GM12874 (cell line): ENCODE measurements at regions not wholly inside any gene's neighbourhood (a gene's known extent, or its start where the extent isn't known, plus 50 kb on each side); places are given as distances from the start of the nearest gene placed in this dataset.

Experiments used
- TF ChIP-seq, protein P1 (sequence below): IDR thresholded peaks from 2 replicates; pipeline ENCODE4 v1.5.1; 2011; ENCODE audit warnings: low read depth, mild to moderate bottlenecking, control low read depth, low read length, moderate library complexity; ENCODE audit not compliant: insufficient read depth

DNA sequence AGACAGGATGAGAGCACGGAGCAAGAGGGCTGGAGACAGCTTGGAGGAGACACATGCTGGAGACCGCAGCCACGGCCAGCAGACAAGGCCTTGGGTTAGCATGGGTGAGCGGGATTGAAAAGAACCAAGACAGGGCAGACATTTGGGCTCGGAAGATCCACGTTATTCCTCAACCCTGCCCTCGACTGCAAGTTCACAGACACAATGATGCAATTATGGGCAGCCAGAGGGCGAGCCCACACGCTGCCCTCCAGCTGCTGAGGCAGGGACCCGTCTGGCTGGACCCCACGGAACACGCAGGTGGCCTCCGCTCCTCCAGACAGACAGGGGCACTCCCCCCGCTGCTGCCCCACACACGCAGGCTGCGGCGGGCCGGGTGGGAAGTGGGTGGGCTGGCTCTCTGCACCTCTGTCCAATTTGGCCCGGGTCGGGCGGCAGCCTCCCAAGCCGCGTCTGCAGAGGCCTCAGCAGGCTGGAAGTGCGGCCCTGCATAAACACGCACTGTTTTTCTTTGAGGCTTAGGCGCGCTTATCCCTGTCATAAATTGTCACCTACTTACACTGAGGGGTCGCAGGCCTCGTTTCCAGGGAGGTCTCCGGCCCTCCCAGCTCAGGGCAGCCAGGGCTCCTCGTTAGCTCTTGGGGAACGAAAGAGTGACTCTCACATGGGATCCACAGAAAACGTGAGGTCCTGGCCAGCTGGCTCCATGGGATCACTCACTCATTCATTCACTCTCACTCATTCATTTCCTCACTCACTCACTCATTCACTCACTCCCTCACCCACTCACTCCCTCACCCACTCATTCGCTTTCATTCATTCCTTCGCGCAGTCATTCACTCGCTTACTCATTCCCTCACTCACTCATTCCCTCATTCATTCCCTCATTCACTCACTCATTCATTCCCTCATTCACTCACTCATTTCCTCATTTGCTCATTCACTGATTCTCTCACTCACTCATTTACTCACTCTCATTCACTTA is 303.9 kb downstream of the C16orf95 start:
- TF ChIP-seq, protein P1, sequence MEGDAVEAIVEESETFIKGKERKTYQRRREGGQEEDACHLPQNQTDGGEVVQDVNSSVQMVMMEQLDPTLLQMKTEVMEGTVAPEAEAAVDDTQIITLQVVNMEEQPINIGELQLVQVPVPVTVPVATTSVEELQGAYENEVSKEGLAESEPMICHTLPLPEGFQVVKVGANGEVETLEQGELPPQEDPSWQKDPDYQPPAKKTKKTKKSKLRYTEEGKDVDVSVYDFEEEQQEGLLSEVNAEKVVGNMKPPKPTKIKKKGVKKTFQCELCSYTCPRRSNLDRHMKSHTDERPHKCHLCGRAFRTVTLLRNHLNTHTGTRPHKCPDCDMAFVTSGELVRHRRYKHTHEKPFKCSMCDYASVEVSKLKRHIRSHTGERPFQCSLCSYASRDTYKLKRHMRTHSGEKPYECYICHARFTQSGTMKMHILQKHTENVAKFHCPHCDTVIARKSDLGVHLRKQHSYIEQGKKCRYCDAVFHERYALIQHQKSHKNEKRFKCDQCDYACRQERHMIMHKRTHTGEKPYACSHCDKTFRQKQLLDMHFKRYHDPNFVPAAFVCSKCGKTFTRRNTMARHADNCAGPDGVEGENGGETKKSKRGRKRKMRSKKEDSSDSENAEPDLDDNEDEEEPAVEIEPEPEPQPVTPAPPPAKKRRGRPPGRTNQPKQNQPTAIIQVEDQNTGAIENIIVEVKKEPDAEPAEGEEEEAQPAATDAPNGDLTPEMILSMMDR = no peak

DNA sequence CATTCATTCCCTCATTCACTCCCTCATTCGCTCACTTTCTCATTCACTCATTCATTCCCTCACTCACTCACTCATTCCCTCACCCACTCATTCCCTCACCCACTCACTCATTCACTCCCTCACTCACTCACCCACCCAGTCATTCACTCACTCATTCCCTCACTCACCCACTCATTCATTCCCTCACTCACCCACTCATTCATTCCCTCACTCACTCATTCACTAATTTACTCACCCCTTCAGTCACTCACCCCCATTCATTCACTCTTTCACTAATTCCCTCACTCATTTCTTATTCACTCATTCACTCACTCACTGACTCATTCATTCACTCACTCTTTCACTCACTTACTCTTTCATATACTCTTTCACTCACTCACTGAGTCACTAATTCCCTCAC is 303.1 kb downstream of the C16orf95 start:
- TF ChIP-seq, protein P1 = no peak

DNA sequence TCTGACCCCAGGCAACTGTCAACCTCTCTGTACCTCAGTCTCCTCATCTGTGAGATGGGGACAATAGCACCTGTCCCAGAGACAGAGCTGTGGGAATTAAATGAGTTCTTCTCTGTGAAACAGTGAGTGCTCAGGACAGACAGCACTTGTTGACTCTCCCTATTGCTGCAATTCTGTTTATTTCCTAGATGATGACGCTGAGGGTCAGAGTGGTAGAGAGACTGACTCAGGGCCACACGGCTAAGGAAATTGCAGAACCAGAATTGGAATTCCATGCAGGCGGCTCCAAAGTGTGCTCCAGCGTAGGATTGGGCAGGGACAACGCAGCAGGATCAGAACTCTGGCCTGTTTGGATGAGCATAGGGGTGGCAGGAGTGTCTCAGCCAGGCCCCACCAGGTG is 302.2 kb downstream of the C16orf95 start:
- TF ChIP-seq, protein P1 = no peak

DNA sequence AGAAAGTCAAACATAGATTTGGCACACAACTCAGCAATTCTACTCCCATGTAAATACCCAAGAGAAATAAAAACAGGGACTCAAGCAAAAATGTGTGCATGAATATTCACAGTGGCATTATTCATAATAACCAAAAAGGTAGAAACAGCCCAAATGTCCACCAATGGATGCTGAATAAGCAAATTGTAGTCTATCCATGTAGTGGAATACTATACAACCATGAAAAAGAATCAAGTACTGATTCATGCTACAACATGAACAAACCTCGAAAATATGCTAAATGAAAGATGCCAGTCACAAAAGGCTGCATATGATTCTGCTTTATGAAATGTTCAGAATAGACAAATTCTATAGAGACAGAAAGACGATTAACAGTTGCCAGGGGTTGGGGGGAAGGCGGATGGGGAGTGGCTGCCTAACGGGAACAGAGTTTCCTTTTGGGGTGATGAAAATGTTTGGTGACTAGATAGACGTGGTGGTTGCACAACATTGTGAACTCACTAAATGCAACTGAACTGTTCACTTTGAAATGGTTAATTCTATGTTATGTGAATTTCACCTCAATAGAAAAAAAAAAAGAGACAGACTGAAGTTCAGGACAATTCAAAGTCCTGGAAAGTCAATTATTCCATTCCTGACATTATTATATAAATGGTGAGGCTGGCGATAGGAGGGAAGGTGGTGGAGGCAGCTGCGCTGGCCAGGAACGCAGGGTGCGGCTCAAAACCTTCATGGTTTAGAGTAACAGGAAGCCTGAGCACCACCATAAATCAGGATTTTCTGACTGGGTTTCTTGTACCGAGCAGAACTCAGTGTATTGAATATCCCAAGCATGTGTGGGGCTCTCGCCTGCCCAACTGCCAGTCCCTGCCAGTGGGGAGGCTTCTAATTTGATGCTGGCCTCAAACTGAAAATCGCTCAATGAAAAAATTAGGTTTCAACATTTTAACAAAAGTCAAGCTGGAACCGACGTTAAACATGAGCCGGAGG is 300.9 kb downstream of the C16orf95 start:
- TF ChIP-seq, protein P1 = no peak

DNA sequence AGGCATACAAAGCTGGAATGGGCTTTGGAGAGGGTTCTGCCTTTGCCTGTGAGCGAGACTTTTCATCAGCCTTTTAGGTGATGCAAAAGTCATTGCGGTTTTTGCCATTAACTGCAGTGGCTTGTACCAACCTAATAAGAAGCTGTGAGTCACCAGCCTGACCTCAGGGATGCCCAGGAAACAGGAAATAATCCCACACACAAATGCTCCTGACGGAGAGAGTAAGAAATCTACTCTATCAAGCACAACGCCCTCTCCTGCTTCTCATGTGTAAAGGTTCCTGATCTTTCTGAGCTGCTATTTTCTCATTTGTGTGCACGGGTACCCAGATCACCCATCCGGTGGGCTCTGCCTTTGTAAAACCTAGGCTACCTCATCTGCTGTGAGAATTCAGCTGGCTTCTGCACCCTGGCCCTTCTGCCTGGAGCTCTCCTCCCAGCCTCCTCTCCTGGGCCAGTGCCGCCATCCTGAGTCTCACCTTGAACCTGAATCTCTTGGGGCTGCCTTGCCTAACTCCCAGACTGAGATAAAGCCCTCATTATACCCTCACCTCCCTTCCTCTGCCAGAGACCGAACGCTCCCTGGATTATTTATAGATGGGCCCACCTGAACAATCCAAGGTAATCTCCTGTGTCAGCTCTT is 299.7 kb downstream of the C16orf95 start:
- TF ChIP-seq, protein P1 = no peak

DNA sequence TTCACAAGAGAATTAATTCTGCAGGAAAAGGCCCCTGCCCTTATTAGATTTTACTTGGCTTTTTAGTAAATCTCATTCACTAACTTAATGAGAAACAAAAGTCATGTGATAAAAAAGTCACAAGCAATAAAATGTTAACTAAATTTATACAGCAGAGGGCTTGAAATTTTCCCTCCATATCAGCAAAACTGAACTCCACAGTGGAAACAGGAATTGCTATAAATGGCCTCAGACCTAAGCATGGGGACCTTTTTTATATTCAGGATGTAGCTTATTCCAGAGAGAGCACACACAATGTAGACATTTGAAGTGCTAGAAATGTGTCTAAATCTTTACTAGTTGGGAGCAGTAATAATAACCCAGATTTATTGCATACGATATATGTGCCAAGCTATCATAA is 291.5 kb downstream of the C16orf95 start:
- TF ChIP-seq, protein P1 = no peak
